ENCODE measurements at regions not wholly inside any gene's neighbourhood (a gene's known extent, or its start where the extent isn't known, plus 50 kb on each side); places are given as distances from the start of the nearest gene placed in this dataset.

GRCh38 chr12:58450868-58451482, 469.3 kb downstream of the LRIG3 start:
- no peak for DNase-seq (ENCODE audit: low read depth in 4 of 4, low spot score in 3 of 4)

- DNase-seq (ENCODE audit: low read depth in 4 of 4, low spot score in 3 of 4), result no peak
These were observed 467.8 kb downstream of the LRIG3 start for GRCh38 chr12:58452546-58452945.

- no peak for DNase-seq (ENCODE audit: low read depth in 4 of 4, low spot score in 3 of 4)
These were observed 467.0 kb downstream of the LRIG3 start for GRCh38 chr12:58453306-58453705.

GRCh38 chr12:58455136-58455535, 465.2 kb downstream of the LRIG3 start:
- DNase-seq (ENCODE audit: low read depth in 4 of 4, low spot score in 3 of 4), result no peak

- DNase-seq (ENCODE audit: low read depth in 4 of 4, low spot score in 3 of 4), result no peak
These were observed 462.2 kb downstream of the LRIG3 start for GRCh38 chr12:58458102-58458501.

GRCh38 chr12:58459191-58459590, 461.1 kb downstream of the LRIG3 start:
- DNase-seq (ENCODE audit: low read depth in 4 of 4, low spot score in 3 of 4), result no peak

GRCh38 chr12:58463051-58463450, 457.3 kb downstream of the LRIG3 start:
- DNase-seq (ENCODE audit: low read depth in 4 of 4, low spot score in 3 of 4), result no peak

- DNase-seq (ENCODE audit: low read depth in 4 of 4, low spot score in 3 of 4), result no peak
These were observed 454.9 kb downstream of the LRIG3 start for GRCh38 chr12:58465418-58465817.

GRCh38 chr12:58470266-58471010, 449.9 kb downstream of the LRIG3 start:
- no peak for DNase-seq (ENCODE audit: low read depth in 4 of 4, low spot score in 3 of 4)

GRCh38 chr12:58479401-58479800, 440.9 kb downstream of the LRIG3 start:
- no peak for DNase-seq (ENCODE audit: low read depth in 4 of 4, low spot score in 3 of 4)

- DNase-seq (ENCODE audit: low read depth in 4 of 4, low spot score in 3 of 4), result no peak
These were observed 438.5 kb downstream of the LRIG3 start for GRCh38 chr12:58481811-58482210.

GRCh38 chr12:58487255-58487654, 433.0 kb downstream of the LRIG3 start:
- DNase-seq (ENCODE audit: low read depth in 4 of 4, low spot score in 3 of 4), result no peak

GRCh38 chr12:58487678-58488161, 432.6 kb downstream of the LRIG3 start:
- DNase-seq (ENCODE audit: low read depth in 4 of 4, low spot score in 3 of 4), result no peak

GRCh38 chr12:58489394-58489793, 430.9 kb downstream of the LRIG3 start:
- no peak for DNase-seq (ENCODE audit: low read depth in 4 of 4, low spot score in 3 of 4)

GRCh38 chr12:58491306-58491705, 429.0 kb downstream of the LRIG3 start:
- no peak for DNase-seq (ENCODE audit: low read depth in 4 of 4, low spot score in 3 of 4)

- DNase-seq (ENCODE audit: low read depth in 4 of 4, low spot score in 3 of 4), result no peak
These were observed 423.7 kb downstream of the LRIG3 start for GRCh38 chr12:58496411-58497190.

GRCh38 chr12:58500399-58500798, 419.9 kb downstream of the LRIG3 start:
- DNase-seq (ENCODE audit: low read depth in 4 of 4, low spot score in 3 of 4), result no peak

- DNase-seq (ENCODE audit: low read depth in 4 of 4, low spot score in 3 of 4), result no peak
These were observed 418.1 kb downstream of the LRIG3 start for GRCh38 chr12:58502226-58502625.

- no peak for DNase-seq (ENCODE audit: low read depth in 4 of 4, low spot score in 3 of 4)
These were observed 417.5 kb downstream of the LRIG3 start for GRCh38 chr12:58502841-58503240.

GRCh38 chr12:58503731-58504130, 416.6 kb downstream of the LRIG3 start:
- no peak for DNase-seq (ENCODE audit: low read depth in 4 of 4, low spot score in 3 of 4)

- no peak for DNase-seq (ENCODE audit: low read depth in 4 of 4, low spot score in 3 of 4)
These were observed 416.0 kb downstream of the LRIG3 start for GRCh38 chr12:58504143-58504938.
